ENCODE measurements at regions not wholly inside any gene's neighbourhood (a gene's known extent, or its start where the extent isn't known, plus 50 kb on each side); places are given as distances from the start of the nearest gene placed in this dataset.

- in situ Hi-C loops (cut with HindIII; ENCODE audit: low pct_unique_long_range_greater_than_20kb, low sequenced_read_pairs) = no loop called here
- no peak for DNase-seq (ENCODE audit: low read depth)
Measured at GRCh38 chr5:116848954-116849581, 274.4 kb upstream of the SEMA6A start.

DNA sequence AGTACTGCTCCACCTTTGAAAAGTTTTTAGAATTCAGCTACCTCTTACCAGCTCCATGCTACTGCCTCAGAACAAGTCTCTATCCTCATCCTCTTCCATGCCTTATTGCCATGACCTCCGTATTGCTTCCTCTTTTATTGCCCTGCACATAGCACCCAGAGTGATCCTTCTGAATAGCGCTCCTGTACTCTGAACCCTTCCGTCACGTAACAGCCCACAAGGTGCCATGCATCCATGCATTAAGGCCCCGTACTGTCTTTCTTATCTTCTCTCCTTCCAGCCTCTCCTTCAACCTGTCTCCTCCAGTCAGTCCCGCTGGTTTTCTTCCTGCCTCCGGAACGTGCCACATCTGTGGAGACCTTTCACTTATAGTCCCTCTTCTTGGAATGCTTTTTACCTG lies 273.3 kb upstream of the SEMA6A start:
- in situ Hi-C loops (cut with HindIII; ENCODE audit: low pct_unique_long_range_greater_than_20kb, low sequenced_read_pairs) = no loop called here
- DNase-seq (ENCODE audit: low read depth) = no peak

- DNase-seq (ENCODE audit: low read depth) = no peak
- in situ Hi-C loops (cut with HindIII; ENCODE audit: low pct_unique_long_range_greater_than_20kb, low sequenced_read_pairs) = no loop called here
Measured at GRCh38 chr5:116844015-116844414, 269.4 kb upstream of the SEMA6A start.

DNA sequence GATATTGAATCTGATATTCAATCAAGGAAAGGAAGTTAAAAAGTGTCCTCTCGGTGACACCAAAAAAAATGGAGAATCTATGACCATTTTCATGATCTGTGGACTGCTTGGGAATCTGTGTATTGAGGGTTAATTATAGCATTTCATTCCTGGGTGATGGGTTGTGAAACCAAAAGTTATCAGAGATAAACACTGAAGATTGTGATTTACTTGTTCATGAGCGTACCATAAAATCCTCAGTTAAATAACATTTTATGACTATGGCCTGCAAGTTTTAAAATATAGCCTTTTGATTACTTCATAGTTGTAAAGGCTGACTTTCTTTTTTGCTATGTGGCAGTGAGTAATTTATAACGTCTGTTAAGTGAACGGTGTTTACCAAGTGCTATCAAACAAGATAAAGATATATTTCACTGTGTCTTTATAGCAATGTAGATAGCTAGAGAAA lies 267.9 kb upstream of the SEMA6A start:
- in situ Hi-C loops (cut with HindIII; ENCODE audit: low pct_unique_long_range_greater_than_20kb, low sequenced_read_pairs) = no loop called here

GRCh38 chr5:116841734-116842133 lies 267.1 kb upstream of the SEMA6A start:
- no peak for DNase-seq (ENCODE audit: low read depth)
- in situ Hi-C loops (cut with HindIII; ENCODE audit: low pct_unique_long_range_greater_than_20kb, low sequenced_read_pairs) = no loop called here

More for the DNA sequence above, 267.9 kb upstream of the SEMA6A start:
- no peak for DNase-seq (ENCODE audit: low read depth)

DNA sequence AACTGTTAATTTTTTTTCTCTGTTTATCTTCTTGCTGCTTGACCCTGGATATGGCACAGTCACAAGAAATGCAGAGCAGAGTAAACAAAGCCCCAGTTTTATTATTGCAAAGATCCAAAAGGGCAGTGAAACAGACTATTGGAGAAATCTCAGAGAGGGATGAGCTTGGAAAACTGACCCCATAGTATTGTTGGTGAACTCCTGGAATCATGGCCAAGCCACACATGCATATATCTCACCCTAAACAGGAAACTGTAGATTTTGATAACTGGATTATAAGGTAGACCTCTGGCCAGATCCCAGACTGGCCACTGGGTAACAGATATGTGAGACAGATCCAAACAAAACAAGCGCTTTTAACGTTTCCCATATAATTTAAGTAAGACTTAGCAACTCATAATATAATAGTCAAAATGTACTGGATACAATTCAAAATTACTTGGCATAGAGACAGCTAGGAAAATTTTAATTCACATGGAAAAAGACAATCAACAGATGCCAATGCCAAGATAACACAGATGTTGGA lies 263.5 kb upstream of the SEMA6A start:
- no peak for DNase-seq (ENCODE audit: low read depth)
- in situ Hi-C loops (cut with HindIII; ENCODE audit: low pct_unique_long_range_greater_than_20kb, low sequenced_read_pairs) = no loop called here

DNA sequence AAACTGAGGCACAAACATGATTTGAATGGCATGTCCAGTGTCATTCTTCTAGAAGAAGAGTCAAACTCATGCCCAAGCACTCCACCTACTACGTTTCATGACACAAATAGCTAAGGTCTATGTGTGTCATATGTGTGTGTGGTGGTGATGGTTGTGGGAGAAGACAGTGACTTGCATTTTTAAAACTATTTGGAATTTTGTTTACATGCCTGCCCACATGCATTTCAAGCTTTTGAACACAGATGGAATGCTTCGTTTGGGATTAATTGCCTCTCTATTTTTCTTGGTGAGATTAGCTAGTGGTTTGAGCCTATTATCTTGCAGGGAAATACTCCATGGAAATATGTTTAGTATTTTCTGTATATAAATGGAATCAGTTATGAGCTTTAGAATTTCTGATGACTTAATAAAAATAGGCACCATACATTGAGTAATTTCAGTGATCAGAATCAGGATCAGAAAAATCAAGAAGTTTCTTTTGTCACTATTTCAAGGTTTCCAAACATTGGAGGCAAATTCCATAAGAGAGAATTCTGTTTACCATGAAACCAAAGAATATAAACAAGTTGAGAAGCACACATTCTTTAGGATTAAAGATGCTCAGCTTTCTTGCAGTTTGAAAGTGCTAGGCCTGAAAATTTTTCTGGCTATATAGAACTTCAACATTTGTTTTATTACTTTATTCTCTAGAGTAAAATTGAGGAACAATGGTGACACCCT lies 260.3 kb upstream of the SEMA6A start:
- in situ Hi-C loops (cut with HindIII; ENCODE audit: low pct_unique_long_range_greater_than_20kb, low sequenced_read_pairs) = no loop called here
- no peak for DNase-seq (ENCODE audit: low read depth)

GRCh38 chr5:116830079-116830478 lies 255.5 kb upstream of the SEMA6A start:
- in situ Hi-C loops (cut with HindIII; ENCODE audit: low pct_unique_long_range_greater_than_20kb, low sequenced_read_pairs) = no loop called here
- no peak for DNase-seq (ENCODE audit: low read depth)

DNA sequence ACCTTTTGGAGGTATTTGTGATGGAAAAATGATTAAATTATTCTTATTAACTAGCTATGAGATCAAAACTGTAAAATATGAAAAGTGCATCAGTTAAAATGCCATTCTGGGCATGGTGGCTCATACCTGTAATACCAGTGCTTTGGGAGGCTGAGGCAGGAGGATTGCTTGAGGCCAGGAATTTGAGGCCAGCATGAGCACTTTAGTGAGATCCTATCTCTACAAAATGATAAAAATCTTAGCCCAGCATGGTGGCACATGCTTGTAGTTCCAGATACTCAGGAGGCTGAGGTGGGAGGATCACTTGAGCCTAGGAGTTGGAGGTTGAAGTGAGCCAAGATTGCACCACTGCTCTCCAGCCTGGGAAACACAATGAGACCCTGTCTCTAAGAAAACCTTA lies 252.5 kb upstream of the SEMA6A start:
- in situ Hi-C loops (cut with HindIII; ENCODE audit: low pct_unique_long_range_greater_than_20kb, low sequenced_read_pairs) = no loop called here
- DNase-seq (ENCODE audit: low read depth) = no peak

DNA sequence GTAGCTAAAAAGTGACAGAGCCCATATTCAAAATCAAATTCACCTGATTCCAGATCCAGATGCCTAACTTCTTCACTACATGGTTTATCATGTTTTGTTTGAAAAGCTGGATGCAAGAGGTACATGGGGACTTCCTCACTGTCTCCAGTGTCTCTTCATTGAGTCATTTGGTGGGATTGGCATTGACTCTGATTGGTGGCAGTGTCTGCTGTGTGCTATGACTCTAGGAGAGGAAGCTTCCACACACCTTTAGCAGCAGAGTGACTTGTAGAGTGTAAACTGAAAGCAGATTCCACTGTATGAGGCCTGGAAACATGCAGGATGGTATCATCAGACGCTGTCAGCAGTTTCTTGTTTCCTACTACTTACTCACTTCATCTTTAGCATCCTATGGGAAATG lies 250.9 kb upstream of the SEMA6A start:
- in situ Hi-C loops (cut with HindIII; ENCODE audit: low pct_unique_long_range_greater_than_20kb, low sequenced_read_pairs) = no loop called here
- no peak for DNase-seq (ENCODE audit: low read depth)

GRCh38 chr5:116824751-116825438 lies 250.3 kb upstream of the SEMA6A start:
- in situ Hi-C loops (cut with HindIII; ENCODE audit: low pct_unique_long_range_greater_than_20kb, low sequenced_read_pairs) = no loop called here
- DNase-seq (ENCODE audit: low read depth) = no peak

GRCh38 chr5:116814626-116815385 lies 240.2 kb upstream of the SEMA6A start:
- no peak for DNase-seq (ENCODE audit: low read depth)
- in situ Hi-C loops (cut with HindIII; ENCODE audit: low pct_unique_long_range_greater_than_20kb, low sequenced_read_pairs) = no loop called here

DNA sequence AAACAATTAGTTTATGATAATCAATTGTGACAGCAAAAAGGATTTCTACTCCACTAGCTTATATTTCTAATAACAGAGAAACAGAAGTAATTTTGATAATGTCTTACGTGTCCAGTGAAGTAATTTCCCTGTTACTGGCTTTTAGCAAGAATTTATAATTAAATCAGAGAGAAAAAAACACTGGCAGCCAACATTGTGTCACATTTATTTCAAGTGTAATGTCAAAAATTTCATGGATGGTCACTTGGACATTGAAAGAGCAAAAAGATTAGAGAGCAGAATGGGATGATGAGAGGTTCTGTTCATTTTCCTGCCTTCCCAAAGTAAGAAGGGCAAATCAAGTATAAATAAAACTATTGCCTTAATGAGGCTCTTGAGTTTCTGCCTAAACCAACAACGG lies 239.3 kb upstream of the SEMA6A start:
- in situ Hi-C loops (cut with HindIII; ENCODE audit: low pct_unique_long_range_greater_than_20kb, low sequenced_read_pairs) = no loop called here
- no peak for DNase-seq (ENCODE audit: low read depth)

DNA sequence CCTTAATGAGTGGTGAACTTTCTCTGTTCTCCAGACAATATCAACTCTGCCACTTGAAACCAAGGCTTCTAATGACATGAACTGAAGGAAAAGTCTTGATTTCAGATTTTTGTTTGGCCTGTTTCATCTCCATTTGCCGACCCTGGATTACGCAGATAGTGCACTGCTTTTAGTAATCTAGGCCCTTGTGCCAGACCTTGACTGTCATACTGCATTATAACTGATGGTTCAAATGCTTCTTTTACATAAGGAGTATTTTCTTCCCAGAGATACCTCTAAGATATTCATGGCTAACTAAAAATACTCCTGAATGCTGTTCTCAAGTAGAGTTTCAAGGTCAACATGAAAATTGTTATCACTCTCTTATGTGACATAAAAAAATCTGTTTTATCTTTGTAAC lies 238.7 kb upstream of the SEMA6A start:
- in situ Hi-C loops (cut with HindIII; ENCODE audit: low pct_unique_long_range_greater_than_20kb, low sequenced_read_pairs) = no loop called here
- no peak for DNase-seq (ENCODE audit: low read depth)

DNA sequence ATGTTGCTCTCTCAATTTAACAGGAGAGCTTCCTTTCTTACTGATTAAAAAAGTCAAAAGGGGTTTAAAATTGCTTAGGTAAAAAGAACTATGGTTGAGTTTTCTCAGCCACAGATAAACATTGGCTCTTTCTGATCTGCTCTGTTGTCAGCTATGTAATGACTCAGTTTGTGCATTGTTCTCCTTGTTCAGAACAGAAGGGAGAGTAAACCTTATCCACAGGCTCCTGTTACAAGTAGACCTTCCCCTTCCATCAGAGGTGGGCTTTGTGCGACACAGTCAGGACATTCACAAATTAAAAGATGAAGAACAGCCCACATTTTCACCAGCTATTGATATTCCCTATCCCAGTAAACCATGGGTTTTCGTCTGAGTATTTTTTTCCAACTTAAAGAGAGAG lies 236.3 kb upstream of the SEMA6A start:
- in situ Hi-C loops (cut with HindIII; ENCODE audit: low pct_unique_long_range_greater_than_20kb, low sequenced_read_pairs) = no loop called here
- DNase-seq (ENCODE audit: low read depth) = no peak

DNA sequence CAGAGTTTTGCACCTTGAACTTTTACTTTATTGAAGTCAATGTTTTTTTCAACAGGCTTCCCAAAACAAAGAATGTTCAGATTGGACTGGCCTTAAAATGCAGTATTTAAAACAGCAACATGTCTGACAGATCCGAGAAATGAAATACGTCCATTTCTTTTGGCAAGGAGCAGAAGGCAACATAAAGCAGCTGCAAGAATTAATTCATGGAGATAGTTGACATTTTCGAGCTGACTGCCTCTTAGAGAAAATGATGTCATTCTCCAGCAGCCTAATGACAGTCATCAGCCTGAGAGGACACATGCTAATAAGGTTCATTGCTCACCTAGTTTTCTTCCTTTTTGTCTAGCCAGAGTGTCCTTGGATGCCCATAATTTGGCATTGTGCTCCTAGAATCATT lies 232.2 kb upstream of the SEMA6A start:
- DNase-seq (ENCODE audit: low read depth) = no peak
- in situ Hi-C loops (cut with HindIII; ENCODE audit: low pct_unique_long_range_greater_than_20kb, low sequenced_read_pairs) = no loop called here

GRCh38 chr5:116799401-116799800 lies 224.8 kb upstream of the SEMA6A start:
- no peak for DNase-seq (ENCODE audit: low read depth)
- in situ Hi-C loops (cut with HindIII; ENCODE audit: low pct_unique_long_range_greater_than_20kb, low sequenced_read_pairs) = no loop called here

- in situ Hi-C loops (cut with HindIII; ENCODE audit: low pct_unique_long_range_greater_than_20kb, low sequenced_read_pairs) = no loop called here
- no peak for DNase-seq (ENCODE audit: low read depth)
Measured at GRCh38 chr5:116795189-116795588, 220.6 kb upstream of the SEMA6A start.

DNA sequence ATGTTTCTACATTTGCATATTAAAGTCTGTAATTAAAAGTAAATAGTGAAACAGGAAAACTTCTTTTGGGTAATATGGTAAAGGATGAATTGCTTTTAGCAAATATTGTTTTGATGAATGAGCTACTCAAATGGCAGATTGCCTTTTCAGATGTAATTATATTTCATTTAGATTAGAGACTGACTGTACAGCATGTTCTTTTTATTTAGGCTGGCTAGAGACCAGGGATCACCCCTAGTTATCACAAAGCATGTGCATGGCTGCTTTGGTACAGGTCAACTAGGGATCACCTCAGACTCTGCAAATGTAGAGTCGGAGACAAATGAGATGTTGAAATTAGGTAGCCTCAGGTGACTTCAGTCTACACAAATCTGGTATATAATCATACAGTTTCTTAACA lies 214.9 kb upstream of the SEMA6A start:
- DNase-seq (ENCODE audit: low read depth) = no peak
- in situ Hi-C loops (cut with HindIII; ENCODE audit: low pct_unique_long_range_greater_than_20kb, low sequenced_read_pairs) = no loop called here

Data from Caki2 (cell line).